Keratinocyte (primary cell): ENCODE measurements at regions not wholly inside any gene's neighbourhood (a gene's known extent, or its start where the extent isn't known, plus 50 kb on each side); places are given as distances from the start of the nearest gene placed in this dataset.

ENCODE experiments used
- DNase-seq: peaks from one replicate; pipeline ENCODE4 v3.0.0-alpha.2; 2011; ENCODE audit warnings: low read depth, missing footprints, low spot score
- FAIRE-seq: peaks from 2 replicates; lab custom pipeline; 2011; peaks lifted over from hg19 to GRCh38; lab: Jason Lieb, UNC
- H2AFZ ChIP-seq: 2 replicates; pipeline ENCODE4 v1.6.0; 2012; ENCODE audit warnings: low read length, control low read depth, inconsistent platforms; ENCODE audit not compliant: control insufficient read depth
- H3K27ac ChIP-seq: 2 replicates; pipeline ENCODE4 v1.5.1; 2011; ENCODE audit warnings: low read length; ENCODE audit not compliant: control insufficient read depth, insufficient read depth
- H3K27me3 ChIP-seq: 3 replicates; pipeline ENCODE4 v1.6.0; 2011; ENCODE audit warnings: low read length; ENCODE audit not compliant: control insufficient read depth, insufficient read depth; ENCODE audit errors: extremely low read depth
- H3K36me3 ChIP-seq, 2 experiments: 2 replicates in 1 of 2; 3 replicates in 1 of 2; pipeline ENCODE4 v1.5.1; 2011; ENCODE audit warnings: low read length in 2 of 2, mild to moderate bottlenecking in 1 of 2; ENCODE audit not compliant: control insufficient read depth in 2 of 2, insufficient read depth in 2 of 2; ENCODE audit errors: extremely low read depth in 1 of 2
- H3K4me1 ChIP-seq: 3 replicates; pipeline ENCODE4 v1.5.1; 2011; ENCODE audit warnings: low read length; ENCODE audit not compliant: control insufficient read depth, insufficient read depth; ENCODE audit errors: extremely low read depth
- H3K4me2 ChIP-seq: 3 replicates; pipeline ENCODE4 v1.6.0; 2011; ENCODE audit warnings: low read depth, low read length; ENCODE audit not compliant: control insufficient read depth, insufficient read depth; ENCODE audit errors: extremely low read depth
- H3K4me3 ChIP-seq, 3 experiments: fragments of 200-600 bp in 1 of 3; sonication (generic) in 1 of 3; 2 replicates in 2 of 3; 3 replicates in 1 of 3; pipeline ENCODE4 v1.5.1; 2011 to 2016; ENCODE audit warnings: low read length in 3 of 3, mild to moderate bottlenecking in 3 of 3, control low read depth in 2 of 3, inconsistent platforms in 1 of 3, low read depth in 1 of 3, mixed read lengths in 1 of 3, mixed run types in 1 of 3, moderate library complexity in 1 of 3; ENCODE audit not compliant: control insufficient read depth in 2 of 3, insufficient read depth in 2 of 3; ENCODE audit errors: extremely low read depth in 1 of 3
- H3K79me2 ChIP-seq: 2 replicates; pipeline ENCODE4 v1.6.0; 2012; ENCODE audit warnings: low read length; ENCODE audit not compliant: control insufficient read depth, insufficient read depth
- H3K9ac ChIP-seq: 3 replicates; pipeline ENCODE4 v1.6.0; 2011; ENCODE audit warnings: low read length; ENCODE audit not compliant: control insufficient read depth, insufficient read depth; ENCODE audit errors: extremely low read depth
- H3K9me1 ChIP-seq: 3 replicates; pipeline ENCODE4 v1.6.0; 2011; ENCODE audit warnings: low read length; ENCODE audit not compliant: control insufficient read depth, insufficient read depth; ENCODE audit errors: extremely low read depth
- H3K9me3 ChIP-seq: 2 replicates; pipeline ENCODE4 v1.5.1; 2012; ENCODE audit warnings: low read depth, low read length; ENCODE audit not compliant: control insufficient read depth
- H4K20me1 ChIP-seq: 3 replicates; pipeline ENCODE4 v1.6.0; 2011; ENCODE audit warnings: low read length; ENCODE audit not compliant: control insufficient read depth, insufficient read depth; ENCODE audit errors: extremely low read depth
- CTCF ChIP-seq, 3 experiments: IDR thresholded peaks in 1 of 3; conservative IDR thresholded peaks in 1 of 3; optimal IDR thresholded peaks in 1 of 3; 2 replicates in 2 of 3; 3 replicates in 1 of 3; pipeline versions ENCODE3 to v1.5.1; 2011; ENCODE audit warnings: low read length in 3 of 3, mild to moderate bottlenecking in 3 of 3, moderate library complexity in 2 of 3, control low read depth in 1 of 3, inconsistent platforms in 1 of 3; ENCODE audit not compliant: insufficient read depth in 2 of 3; ENCODE audit errors: extremely low read depth in 1 of 3
- EZH2 ChIP-seq: IDR thresholded peaks from one replicate; pipeline ENCODE4 v1.6.1; 2012; ENCODE audit warnings: inconsistent platforms, mild to moderate bottlenecking, low read length, moderate library complexity
- dilution Hi-C: fragments of 300-500 bp; cut with MboI; formaldehyde crosslinking; loops from one replicate; pipeline ENCODE4 v1.7.0; 2020; ENCODE audit warnings: low sequenced_read_pairs; ENCODE audit not compliant: extremely low pct_ligation_motif_present

GRCh38 chr4:136706942-136707341 is 825.4 kb downstream of the PCDH18 start:
- H2AFZ ChIP-seq = no peak overlapping the region
- no peak overlapping the region for H3K4me2 ChIP-seq
- H3K9me3 ChIP-seq = no peaks in the 10 kb centered on the region
- dilution Hi-C loops = no loop called here
- H4K20me1 ChIP-seq = no peaks in the 10 kb centered on the region
- no peak overlapping the region for H3K4me3 ChIP-seq
- no peaks in the 10 kb centered on the region for H3K27me3 ChIP-seq
- DNase-seq (no peak), FAIRE-seq (no peak)
- no peaks in the 10 kb centered on the region for H3K79me2 ChIP-seq
- no peaks in the 10 kb centered on the region for H3K36me3 ChIP-seq
- no peaks in the 10 kb centered on the region for H3K9me1 ChIP-seq
- H3K27ac ChIP-seq = no peak overlapping the region
- TF ChIP-seq EZH2 (no peak), CTCF (optimal IDR thresholded peaks at IDR 0.05 in 1 of 3, IDR thresholded peaks at IDR 0.05 in 1 of 3, conservative IDR thresholded peaks at IDR 0.05 in 1 of 3; ENCODE audit: extremely low read depth in 1 of 3, insufficient read depth in 2 of 3, low read length in 3 of 3) (no peak)
- no peak overlapping the region for H3K9ac ChIP-seq
- H3K4me1 ChIP-seq = no peaks in the 10 kb centered on the region

- H3K9me1 ChIP-seq = no peaks in the 10 kb centered on the region
- H3K36me3 ChIP-seq = no peaks in the 10 kb centered on the region
- H3K27me3 ChIP-seq = no peaks in the 10 kb centered on the region
- dilution Hi-C loops = no loop called here
- H3K9me3 ChIP-seq = no peaks in the 10 kb centered on the region
- no peak overlapping the region for H3K4me2 ChIP-seq
- no peak for DNase-seq
- H3K9ac ChIP-seq = no peak overlapping the region
- H3K4me1 ChIP-seq = no peaks in the 10 kb centered on the region
- FAIRE-seq = no peak
- no peak overlapping the region for H3K27ac ChIP-seq
- no peak overlapping the region for H3K4me3 ChIP-seq
- H3K79me2 ChIP-seq = no peaks in the 10 kb centered on the region
- TF ChIP-seq EZH2 (no peak), CTCF (optimal IDR thresholded peaks at IDR 0.05 in 1 of 3, IDR thresholded peaks at IDR 0.05 in 1 of 3, conservative IDR thresholded peaks at IDR 0.05 in 1 of 3; ENCODE audit: extremely low read depth in 1 of 3, insufficient read depth in 2 of 3, low read length in 3 of 3) (no peak)
- H2AFZ ChIP-seq = no peak overlapping the region
- H4K20me1 ChIP-seq = no peaks in the 10 kb centered on the region
These were observed 832.4 kb downstream of the PCDH18 start for GRCh38 chr4:136699905-136700304.
